Hepatocyte (in vitro differentiated cells): ENCODE measurements at regions not wholly inside any gene's neighbourhood (a gene's known extent, or its start where the extent isn't known, plus 50 kb on each side); places are given as distances from the start of the nearest gene placed in this dataset.
"Not testable (repeated sequence)": the region's sequence is repeated elsewhere in the genome, so short reads cannot be mapped to it uniquely, and the experiment has no call there.

Source experiments
- DNase-seq: peaks from one replicate; pipeline ENCODE4 v3.0.0-alpha.2; 2016; ENCODE audit warnings: low spot score
- H2AFZ ChIP-seq: fragments of 200-600 bp; sonication (generic); 2 replicates; pipeline ENCODE4 v1.6.0; 2016; ENCODE audit warnings: antibody characterized with exemption, mild to moderate bottlenecking
- H3K27ac ChIP-seq: fragments of 200-600 bp; sonication (generic); 2 replicates; pipeline ENCODE4 v1.5.1; 2016; ENCODE audit warnings: mild to moderate bottlenecking
- H3K27me3 ChIP-seq: fragments of 200-600 bp; sonication (generic); 2 replicates; pipeline ENCODE4 v1.6.1; 2016
- H3K36me3 ChIP-seq: fragments of 200-600 bp; sonication (generic); replicated peaks from 2 replicates; pipeline ENCODE4 v1.5.1; 2016; ENCODE audit warnings: low read depth; ENCODE audit not compliant: insufficient read depth
- H3K4me1 ChIP-seq: fragments of 200-600 bp; sonication (generic); 2 replicates; pipeline ENCODE4 v1.5.1; 2016; ENCODE audit warnings: mild to moderate bottlenecking, moderate library complexity; ENCODE audit not compliant: insufficient read depth
- H3K4me2 ChIP-seq: fragments of 200-600 bp; sonication (generic); 2 replicates; pipeline ENCODE4 v1.6.0; 2016
- H3K4me3 ChIP-seq: fragments of 200-600 bp; sonication (generic); 2 replicates; pipeline ENCODE4 v1.5.1; 2016; ENCODE audit warnings: mild to moderate bottlenecking
- H3K79me2 ChIP-seq: fragments of 200-600 bp; sonication (generic); 2 replicates; pipeline ENCODE4 v1.6.0; 2017; ENCODE audit warnings: mild to moderate bottlenecking
- H3K9me2 ChIP-seq: fragments of 200-600 bp; sonication (generic); replicated peaks from 2 replicates; pipeline ENCODE4 v1.6.0; 2017; ENCODE audit warnings: mild to moderate bottlenecking; ENCODE audit not compliant: insufficient read depth
- H3K9me3 ChIP-seq: fragments of 200-600 bp; sonication (generic); 2 replicates; pipeline ENCODE4 v1.5.1; 2016; ENCODE audit warnings: low read depth, mild to moderate bottlenecking
- H4K20me1 ChIP-seq: fragments of 200-600 bp; sonication (generic); 2 replicates; pipeline ENCODE4 v1.6.0; 2016; ENCODE audit warnings: mild to moderate bottlenecking; ENCODE audit not compliant: insufficient read depth, poor library complexity, severe bottlenecking
- EZH2 ChIP-seq: fragments of 200-600 bp; sonication (generic); IDR thresholded peaks from 2 replicates; pipeline ENCODE4 v1.6.1; 2016; ENCODE audit warnings: antibody characterized with exemption, mild to moderate bottlenecking, borderline replicate concordance
- EZH2phosphoT487 ChIP-seq: fragments of 200-600 bp; sonication (generic); IDR thresholded peaks from one replicate; pipeline ENCODE4 v1.6.1; 2018; ENCODE audit warnings: antibody characterized with exemption, mild to moderate bottlenecking, low read depth, moderate library complexity; ENCODE audit not compliant: unreplicated experiment, severe bottlenecking
- WGBS: methylation state at CpG from one replicate; pipeline ENCODE4 v1.1.6; 2016; ENCODE audit warnings: low lambda C conversion rate; ENCODE audit errors: missing lambda C conversion rate; 5-methylcytosine and 5-hydroxymethylcytosine counted together
- TF ChIP-seq, protein P1 (sequence below): fragments of 200-600 bp; sonication (generic); IDR thresholded peaks from 2 replicates; pipeline ENCODE4 v1.5.1; 2016; ENCODE audit warnings: antibody characterized with exemption, mild to moderate bottlenecking; ENCODE audit not compliant: poor library complexity

DNA sequence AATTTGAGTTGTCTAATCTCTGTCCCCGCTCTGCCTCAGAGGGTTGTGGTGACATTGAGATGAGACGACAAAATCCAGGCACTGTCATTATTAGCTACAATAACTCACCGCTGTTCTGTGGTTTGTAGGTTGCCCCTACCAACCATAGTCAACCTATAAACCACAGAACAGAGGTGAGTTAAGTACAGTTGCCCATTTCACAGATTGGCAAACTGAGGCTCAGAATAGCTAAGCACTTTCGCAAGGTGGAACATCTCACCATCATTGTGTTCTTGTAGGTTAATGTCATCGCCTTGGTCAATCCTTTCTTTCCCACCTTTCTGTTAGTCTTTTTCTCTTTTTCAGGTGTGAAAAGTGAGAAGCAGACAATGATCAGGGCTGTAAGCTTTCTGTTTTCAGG, 63.4 kb upstream of the LHX5 start:
- Histone ChIP-seq H3K79me2 (no peaks in the 10 kb centered on the region), H3K36me3 (no peaks in the 10 kb centered on the region), H3K4me3 (no peak overlapping the region), H3K27ac (no peak overlapping the region), H3K9me2 (no peaks in the 10 kb centered on the region), H4K20me1 (no peaks in the 10 kb centered on the region), H3K4me2 (no peak overlapping the region), H2AFZ (no peak overlapping the region), H3K4me1 (no peaks in the 10 kb centered on the region), H3K9me3 (no peaks in the 10 kb centered on the region), H3K27me3 (peaks cover 17% of the 10 kb centered on the region)
- TF ChIP-seq EZH2 (no peak), EZH2phosphoT487 (no peak)
- TF ChIP-seq, protein P1, sequence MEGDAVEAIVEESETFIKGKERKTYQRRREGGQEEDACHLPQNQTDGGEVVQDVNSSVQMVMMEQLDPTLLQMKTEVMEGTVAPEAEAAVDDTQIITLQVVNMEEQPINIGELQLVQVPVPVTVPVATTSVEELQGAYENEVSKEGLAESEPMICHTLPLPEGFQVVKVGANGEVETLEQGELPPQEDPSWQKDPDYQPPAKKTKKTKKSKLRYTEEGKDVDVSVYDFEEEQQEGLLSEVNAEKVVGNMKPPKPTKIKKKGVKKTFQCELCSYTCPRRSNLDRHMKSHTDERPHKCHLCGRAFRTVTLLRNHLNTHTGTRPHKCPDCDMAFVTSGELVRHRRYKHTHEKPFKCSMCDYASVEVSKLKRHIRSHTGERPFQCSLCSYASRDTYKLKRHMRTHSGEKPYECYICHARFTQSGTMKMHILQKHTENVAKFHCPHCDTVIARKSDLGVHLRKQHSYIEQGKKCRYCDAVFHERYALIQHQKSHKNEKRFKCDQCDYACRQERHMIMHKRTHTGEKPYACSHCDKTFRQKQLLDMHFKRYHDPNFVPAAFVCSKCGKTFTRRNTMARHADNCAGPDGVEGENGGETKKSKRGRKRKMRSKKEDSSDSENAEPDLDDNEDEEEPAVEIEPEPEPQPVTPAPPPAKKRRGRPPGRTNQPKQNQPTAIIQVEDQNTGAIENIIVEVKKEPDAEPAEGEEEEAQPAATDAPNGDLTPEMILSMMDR, result no peak
- DNase-seq, result no peak
- WGBS, result 89% methylated on average over 5 of the region's 5 CpGs

DNA sequence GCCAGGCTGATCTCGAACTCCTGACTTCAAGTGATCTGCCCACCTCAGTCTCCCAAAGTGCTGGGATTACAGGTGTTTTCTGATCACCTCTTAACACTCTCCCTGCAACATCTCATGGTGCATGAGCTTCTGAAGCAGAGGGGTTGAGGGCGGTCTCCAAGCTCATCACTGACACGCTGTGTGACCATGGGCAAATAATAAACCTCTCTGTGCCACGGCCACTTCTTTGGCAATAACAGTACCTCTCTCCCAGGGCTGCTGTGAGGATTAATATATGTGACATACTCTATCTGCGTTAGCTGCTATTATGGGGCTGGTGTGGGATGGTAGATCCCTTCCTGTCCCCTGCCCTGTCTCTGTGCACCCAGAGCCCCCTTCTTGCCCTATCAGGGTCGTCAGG, 62.9 kb upstream of the LHX5 start:
- Histone ChIP-seq H3K79me2 (no peaks in the 10 kb centered on the region), H3K9me2 (no peaks in the 10 kb centered on the region), H3K27me3 (peaks cover 17% of the 10 kb centered on the region), H3K9me3 (no peaks in the 10 kb centered on the region), H4K20me1 (no peaks in the 10 kb centered on the region), H3K4me1 (no peaks in the 10 kb centered on the region), H2AFZ (no peak overlapping the region), H3K4me2 (no peak overlapping the region), H3K27ac (no peak overlapping the region), H3K36me3 (no peaks in the 10 kb centered on the region), H3K4me3 (no peak overlapping the region)
- TF ChIP-seq, protein P1, result no peak
- TF ChIP-seq EZH2phosphoT487 (no peak), EZH2 (no peak)
- 91% methylated on average over 6 of the region's 6 CpGs for WGBS
- DNase-seq, result no peak

DNA sequence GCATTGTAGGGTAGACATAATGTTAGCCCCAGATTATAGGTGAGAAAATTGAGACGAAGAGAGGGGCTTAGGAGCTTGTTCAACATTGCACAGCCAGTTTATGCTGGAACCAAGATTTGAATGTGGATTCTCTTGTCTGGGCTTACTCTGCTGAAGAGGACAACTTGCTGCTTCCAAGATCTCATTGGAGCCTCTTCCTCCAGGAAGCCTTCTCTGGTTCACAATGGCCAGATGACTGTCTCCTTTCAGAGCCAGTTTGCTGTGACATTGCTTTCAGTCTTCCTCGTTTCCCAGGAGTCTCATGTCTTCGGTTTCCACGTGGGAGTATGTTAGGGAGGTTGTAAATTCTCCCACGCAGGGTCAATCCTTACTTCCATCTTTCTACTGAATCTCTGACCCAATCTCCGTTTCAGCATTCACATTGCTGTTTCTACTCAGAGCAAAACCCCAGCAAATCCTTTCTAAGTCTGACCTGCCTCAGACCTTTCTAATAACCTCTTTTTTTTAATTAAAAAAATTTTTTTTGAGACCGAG, 62.2 kb upstream of the LHX5 start:
- WGBS, result 79% methylated on average over 7 of the region's 7 CpGs
- no peak for TF ChIP-seq EZH2
- H4K20me1 ChIP-seq, result no peaks in the 10 kb centered on the region
- peaks cover 19% of the 10 kb centered on the region for H3K27me3 ChIP-seq
- no peak overlapping the region for H2AFZ ChIP-seq
- no peak for DNase-seq
- no peaks in the 10 kb centered on the region for H3K79me2 ChIP-seq
- H3K4me1 ChIP-seq, result no peaks in the 10 kb centered on the region
- no peaks in the 10 kb centered on the region for H3K9me3 ChIP-seq
- no peak overlapping the region for H3K4me2 ChIP-seq
- H3K36me3 ChIP-seq, result no peaks in the 10 kb centered on the region
- no peak overlapping the region for H3K27ac ChIP-seq
- H3K4me3 ChIP-seq, result no peak overlapping the region
- H3K9me2 ChIP-seq, result no peaks in the 10 kb centered on the region

DNA sequence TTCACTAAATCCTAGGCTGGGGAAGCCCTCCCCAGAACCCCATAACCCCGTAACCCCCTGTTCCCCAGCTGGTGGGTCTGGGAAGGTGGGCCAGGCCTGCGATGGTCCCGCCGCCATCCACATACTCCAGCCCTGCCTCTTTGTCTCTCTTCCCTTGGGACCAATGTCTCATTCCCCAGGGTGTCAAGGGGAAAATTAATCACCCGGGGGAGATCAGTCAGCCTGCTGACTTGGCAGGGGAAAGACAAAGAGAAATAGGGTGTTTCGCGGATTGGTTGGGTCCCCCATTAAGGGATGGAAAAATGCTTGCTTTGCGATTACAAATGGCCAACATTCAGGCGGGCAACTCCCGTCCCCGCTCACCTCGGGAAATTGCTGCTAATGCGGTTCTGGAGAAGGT, 60.6 kb upstream of the LHX5 start:
- no peaks in the 10 kb centered on the region for H3K36me3 ChIP-seq
- no peak overlapping the region for H3K4me3 ChIP-seq
- H4K20me1 ChIP-seq, result no peaks in the 10 kb centered on the region
- H2AFZ ChIP-seq, result no peak overlapping the region
- no peaks in the 10 kb centered on the region for H3K4me1 ChIP-seq
- 89% methylated on average over 13 of the region's 13 CpGs for WGBS
- H3K9me2 ChIP-seq, result no peaks in the 10 kb centered on the region
- H3K79me2 ChIP-seq, result no peaks in the 10 kb centered on the region
- TF ChIP-seq EZH2phosphoT487 (no peak), EZH2 (no peak)
- TF ChIP-seq, protein P1, result no peak
- peaks cover 28% of the 10 kb centered on the region for H3K27me3 ChIP-seq
- no peak overlapping the region for H3K4me2 ChIP-seq
- no peaks in the 10 kb centered on the region for H3K9me3 ChIP-seq
- DNase-seq, result no peak
- no peak overlapping the region for H3K27ac ChIP-seq

DNA sequence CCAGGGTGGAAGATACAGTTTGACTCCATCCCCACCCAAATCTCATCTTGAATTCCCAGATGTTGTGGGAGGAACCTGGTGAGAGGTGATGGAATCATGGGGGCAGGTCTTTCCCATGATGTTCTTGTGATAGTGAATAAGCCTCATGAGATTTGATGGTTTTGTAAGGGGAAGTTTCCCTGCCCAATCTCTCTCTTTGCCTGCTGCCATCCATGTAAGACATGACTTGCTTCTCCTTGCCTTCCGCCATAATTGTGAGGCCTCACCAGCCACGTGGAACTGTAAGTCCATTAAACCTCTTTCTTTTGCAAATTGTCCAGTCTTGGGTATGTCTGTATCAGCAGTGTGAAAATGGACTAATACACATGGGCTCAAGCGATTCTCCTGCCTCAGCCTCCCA, 59.4 kb upstream of the LHX5 start:
- not testable (repeated sequence) for H3K4me2 ChIP-seq, H3K4me3 ChIP-seq, H3K4me1 ChIP-seq, H2AFZ ChIP-seq, H3K36me3 ChIP-seq, H3K9me3 ChIP-seq, H4K20me1 ChIP-seq, H3K27ac ChIP-seq, DNase-seq, H3K9me2 ChIP-seq, H3K79me2 ChIP-seq
- H3K27me3 ChIP-seq, result peaks cover 36% of the 10 kb centered on the region
- 85% methylated on average over 3 of the region's 3 CpGs for WGBS
